ENCODE measurements at regions not wholly inside any gene's neighbourhood (a gene's known extent, or its start where the extent isn't known, plus 50 kb on each side); places are given as distances from the start of the nearest gene placed in this dataset.

DNA sequence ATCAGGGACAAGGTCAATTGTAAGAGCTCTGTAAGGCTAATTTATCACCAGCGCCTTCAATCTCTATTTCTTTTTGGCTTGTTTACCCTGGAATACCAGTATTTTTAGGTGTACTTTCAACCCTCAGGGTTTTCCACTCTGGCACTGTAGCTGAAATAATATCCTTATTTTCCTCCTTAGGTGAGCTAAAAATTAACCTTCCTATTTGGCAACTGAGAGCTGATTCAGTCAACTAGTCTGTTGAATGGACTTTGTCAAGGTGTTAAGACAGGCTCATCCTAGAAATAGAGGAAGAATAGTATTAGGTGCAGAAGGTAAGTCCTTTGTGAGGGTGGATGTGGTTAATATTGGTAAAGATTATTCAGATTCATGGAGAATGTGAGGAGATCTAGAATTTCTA lies 101.3 kb upstream of the BANK1 start:
- Histone ChIP-seq H3K9ac (ENCODE audit: insufficient read depth in 1 of 2, low read length in 2 of 2) (no peak overlapping the region), H3K4me1 (ENCODE audit: control insufficient read depth in 5 of 5, insufficient read depth in 5 of 5, low read length in 5 of 5) (no peaks in the 10 kb centered on the region), H3K4me3 (no peak overlapping the region), H3K27ac (ENCODE audit: low read depth in 1 of 2, low read length in 1 of 2) (no peak overlapping the region), H3K36me3 (ENCODE audit: control insufficient read depth in 4 of 4, insufficient read depth in 4 of 4, low read length in 4 of 4) (no peaks in the 10 kb centered on the region), H3K9me3 (ENCODE audit: control insufficient read depth in 4 of 4, insufficient read depth in 3 of 4, low read length in 3 of 4) (no peaks in the 10 kb centered on the region), H3K27me3 (ENCODE audit: control insufficient read depth in 3 of 3, insufficient read depth in 3 of 3, low read length in 2 of 3) (no peaks in the 10 kb centered on the region)
- no peak for DNase-seq
- no peak for ATAC-seq (ENCODE audit: insufficient read depth, low FRiP score)
- TF ChIP-seq, protein P1, sequence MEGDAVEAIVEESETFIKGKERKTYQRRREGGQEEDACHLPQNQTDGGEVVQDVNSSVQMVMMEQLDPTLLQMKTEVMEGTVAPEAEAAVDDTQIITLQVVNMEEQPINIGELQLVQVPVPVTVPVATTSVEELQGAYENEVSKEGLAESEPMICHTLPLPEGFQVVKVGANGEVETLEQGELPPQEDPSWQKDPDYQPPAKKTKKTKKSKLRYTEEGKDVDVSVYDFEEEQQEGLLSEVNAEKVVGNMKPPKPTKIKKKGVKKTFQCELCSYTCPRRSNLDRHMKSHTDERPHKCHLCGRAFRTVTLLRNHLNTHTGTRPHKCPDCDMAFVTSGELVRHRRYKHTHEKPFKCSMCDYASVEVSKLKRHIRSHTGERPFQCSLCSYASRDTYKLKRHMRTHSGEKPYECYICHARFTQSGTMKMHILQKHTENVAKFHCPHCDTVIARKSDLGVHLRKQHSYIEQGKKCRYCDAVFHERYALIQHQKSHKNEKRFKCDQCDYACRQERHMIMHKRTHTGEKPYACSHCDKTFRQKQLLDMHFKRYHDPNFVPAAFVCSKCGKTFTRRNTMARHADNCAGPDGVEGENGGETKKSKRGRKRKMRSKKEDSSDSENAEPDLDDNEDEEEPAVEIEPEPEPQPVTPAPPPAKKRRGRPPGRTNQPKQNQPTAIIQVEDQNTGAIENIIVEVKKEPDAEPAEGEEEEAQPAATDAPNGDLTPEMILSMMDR (IDR thresholded peaks at IDR 0.05; ENCODE audit: control extremely low read depth, extremely low read depth), result no peak
- 96 to 100% methylated on average over 1 of the region's 1 CpG for WGBS, 2 donors

DNA sequence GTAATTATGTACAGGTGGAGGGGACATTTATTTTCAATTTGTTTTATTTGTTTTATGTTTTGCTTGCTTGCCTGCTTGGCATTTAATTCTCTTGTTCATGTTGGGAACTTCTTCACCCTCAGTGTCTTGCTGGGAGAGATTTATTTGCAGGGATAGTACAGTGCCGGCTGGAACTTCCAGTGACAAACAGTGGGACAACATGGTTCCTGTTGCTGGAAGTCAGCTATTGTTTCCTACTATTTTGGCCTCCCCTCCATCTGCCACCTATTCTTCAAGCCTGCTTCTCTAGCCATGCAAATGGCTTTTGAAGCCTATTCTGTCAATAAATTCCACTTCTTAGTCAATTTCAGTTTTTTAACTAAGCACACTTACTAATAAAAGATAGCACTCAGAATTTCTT lies 105.4 kb upstream of the BANK1 start:
- Histone ChIP-seq H3K27ac (ENCODE audit: low read depth in 1 of 2, low read length in 1 of 2) (no peak overlapping the region), H3K9ac (ENCODE audit: insufficient read depth in 1 of 2, low read length in 2 of 2) (no peak overlapping the region), H3K27me3 (ENCODE audit: control insufficient read depth in 3 of 3, insufficient read depth in 3 of 3, low read length in 2 of 3) (no peaks in the 10 kb centered on the region), H3K36me3 (ENCODE audit: control insufficient read depth in 4 of 4, insufficient read depth in 4 of 4, low read length in 4 of 4) (no peaks in the 10 kb centered on the region), H3K4me1 (ENCODE audit: control insufficient read depth in 5 of 5, insufficient read depth in 5 of 5, low read length in 5 of 5) (no peaks in the 10 kb centered on the region), H3K9me3 (ENCODE audit: control insufficient read depth in 4 of 4, insufficient read depth in 3 of 4, low read length in 3 of 4) (no peaks in the 10 kb centered on the region), H3K4me3 (no peak overlapping the region)
- DNase-seq (no peak), ATAC-seq (ENCODE audit: insufficient read depth, low FRiP score) (no peak)
- TF ChIP-seq, protein P1 (IDR thresholded peaks at IDR 0.05; ENCODE audit: control extremely low read depth, extremely low read depth), result no peak
- 81 to 88% methylated on average over 1 of the region's 1 CpG for WGBS, 2 donors

- no peaks in the 10 kb centered on the region for H3K4me1 ChIP-seq (ENCODE audit: control insufficient read depth in 5 of 5, insufficient read depth in 5 of 5, low read length in 5 of 5)
- no peak overlapping the region for H3K4me3 ChIP-seq
- no peaks in the 10 kb centered on the region for H3K9me3 ChIP-seq (ENCODE audit: control insufficient read depth in 4 of 4, insufficient read depth in 3 of 4, low read length in 3 of 4)
- H3K36me3 ChIP-seq (ENCODE audit: control insufficient read depth in 4 of 4, insufficient read depth in 4 of 4, low read length in 4 of 4), result no peaks in the 10 kb centered on the region
- 84 to 90% methylated on average over 3 of the region's 3 CpGs for WGBS, 2 donors
- H3K27ac ChIP-seq (ENCODE audit: low read depth in 1 of 2, low read length in 1 of 2), result no peak overlapping the region
- DNase-seq (no peak), ATAC-seq (ENCODE audit: insufficient read depth, low FRiP score) (no peak)
- TF ChIP-seq, protein P1 (IDR thresholded peaks at IDR 0.05; ENCODE audit: control extremely low read depth, extremely low read depth), result no peak
- no peaks in the 10 kb centered on the region for H3K27me3 ChIP-seq (ENCODE audit: control insufficient read depth in 3 of 3, insufficient read depth in 3 of 3, low read length in 2 of 3)
- no peak overlapping the region for H3K9ac ChIP-seq (ENCODE audit: insufficient read depth in 1 of 2, low read length in 2 of 2)
These were observed 107.6 kb upstream of the BANK1 start for GRCh38 chr4:101682946-101683345.

- TF ChIP-seq, protein P1 (IDR thresholded peaks at IDR 0.05; ENCODE audit: control extremely low read depth, extremely low read depth), result no peak
- DNase-seq, result no peak
- no peak overlapping the region for H3K9ac ChIP-seq (ENCODE audit: insufficient read depth in 1 of 2, low read length in 2 of 2)
- 40 to 69% methylated on average over 3 of the region's 3 CpGs for WGBS, 2 donors
- no peaks in the 10 kb centered on the region for H3K36me3 ChIP-seq (ENCODE audit: control insufficient read depth in 4 of 4, insufficient read depth in 4 of 4, low read length in 4 of 4)
- no peak for ATAC-seq (ENCODE audit: insufficient read depth, low FRiP score)
- no peaks in the 10 kb centered on the region for H3K4me1 ChIP-seq (ENCODE audit: control insufficient read depth in 5 of 5, insufficient read depth in 5 of 5, low read length in 5 of 5)
- no peaks in the 10 kb centered on the region for H3K27me3 ChIP-seq (ENCODE audit: control insufficient read depth in 3 of 3, insufficient read depth in 3 of 3, low read length in 2 of 3)
- H3K4me3 ChIP-seq, result no peak overlapping the region
- peaks cover 0 to 4% (median 0%) of the 10 kb centered on the region in 4 donors for H3K9me3 ChIP-seq (ENCODE audit: control insufficient read depth in 4 of 4, insufficient read depth in 3 of 4, low read length in 3 of 4)
- H3K27ac ChIP-seq (ENCODE audit: low read depth in 1 of 2, low read length in 1 of 2), result no peak overlapping the region
These were observed 112.3 kb upstream of the BANK1 start for GRCh38 chr4:101678180-101678579.

Data from lung (tissue), 11 donors.